ENCODE measurements at regions not wholly inside any gene's neighbourhood (a gene's known extent, or its start where the extent isn't known, plus 50 kb on each side); places are given as distances from the start of the nearest gene placed in this dataset.

GRCh38 chr4:13236485-13236884 lies 247.7 kb downstream of the RAB28 start:
- no peaks in the 10 kb centered on the region for H3K9me3 ChIP-seq (ENCODE audit: low read depth, low read length, poor library complexity, severe bottlenecking)
- POLR2A ChIA-PET (ENCODE audit: low non-redundant PET) = no interaction called here

GRCh38 chr4:13233755-13234154 lies 250.4 kb downstream of the RAB28 start:
- no peak overlapping the region for H3K4me3 ChIP-seq (ENCODE audit: low read depth, low read length, poor library complexity, severe bottlenecking)
- H3K36me3 ChIP-seq (ENCODE audit: insufficient read depth, low read length, poor library complexity, severe bottlenecking) = no peaks in the 10 kb centered on the region
- no TSS peak for BruUV-seq (replicated peaks)
- H3K27me3 ChIP-seq (replicated peaks; ENCODE audit: insufficient read depth, low read depth, low read length, poor library complexity) = no peaks in the 10 kb centered on the region
- no peak overlapping the region for H3K27ac ChIP-seq (ENCODE audit: low read depth, low read length, poor library complexity, severe bottlenecking)
- intact Hi-C loops (cut with micrococcal nuclease; ENCODE audit: unreplicated experiment) = no loop called here
- TF ChIP-seq CTCF (conservative IDR thresholded peaks at IDR 0.05; ENCODE audit: low read depth, low read length) (no peak), EZH2 (IDR thresholded peaks at IDR 0.05; ENCODE audit: borderline replicate concordance, low read depth, low read length, poor library complexity, severe bottlenecking) (no peak)
- ChIA-PET POLR2A (ENCODE audit: low non-redundant PET) (no interaction called here), CTCF (no interaction called here)
- H3K9me3 ChIP-seq (ENCODE audit: low read depth, low read length, poor library complexity, severe bottlenecking) = no peaks in the 10 kb centered on the region
- DNase-seq (ENCODE audit: low spot score) = no peak
- no peaks in the 10 kb centered on the region for H3K4me1 ChIP-seq (ENCODE audit: insufficient read depth, low read length, poor library complexity, severe bottlenecking)

More at GRCh38 chr4:13236485-13236884, 247.7 kb downstream of the RAB28 start:
- Histone ChIP-seq H3K27ac (ENCODE audit: low read depth, low read length, poor library complexity, severe bottlenecking) (no peak overlapping the region), H3K4me3 (ENCODE audit: low read depth, low read length, poor library complexity, severe bottlenecking) (no peak overlapping the region), H3K36me3 (ENCODE audit: insufficient read depth, low read length, poor library complexity, severe bottlenecking) (no peaks in the 10 kb centered on the region), H3K4me1 (ENCODE audit: insufficient read depth, low read length, poor library complexity, severe bottlenecking) (no peaks in the 10 kb centered on the region), H3K27me3 (replicated peaks; ENCODE audit: insufficient read depth, low read depth, low read length, poor library complexity) (no peaks in the 10 kb centered on the region)
- TF ChIP-seq EZH2 (IDR thresholded peaks at IDR 0.05; ENCODE audit: borderline replicate concordance, low read depth, low read length, poor library complexity, severe bottlenecking) = no peak
- TF ChIP-seq CTCF (conservative IDR thresholded peaks at IDR 0.05; ENCODE audit: low read depth, low read length) = no peak
- no TSS peak for BruUV-seq (replicated peaks)
- intact Hi-C loops (cut with micrococcal nuclease; ENCODE audit: unreplicated experiment) = no loop called here
- no peak for DNase-seq (ENCODE audit: low spot score)
- CTCF ChIA-PET = no interaction called here

- H3K36me3 ChIP-seq (ENCODE audit: insufficient read depth, low read length, poor library complexity, severe bottlenecking) = no peaks in the 10 kb centered on the region
- no peaks in the 10 kb centered on the region for H3K4me1 ChIP-seq (ENCODE audit: insufficient read depth, low read length, poor library complexity, severe bottlenecking)
- H3K27ac ChIP-seq (ENCODE audit: low read depth, low read length, poor library complexity, severe bottlenecking) = no peak overlapping the region
- H3K27me3 ChIP-seq (replicated peaks; ENCODE audit: insufficient read depth, low read depth, low read length, poor library complexity) = no peaks in the 10 kb centered on the region
- no TSS peak for BruUV-seq (replicated peaks)
- H3K9me3 ChIP-seq (ENCODE audit: low read depth, low read length, poor library complexity, severe bottlenecking) = no peaks in the 10 kb centered on the region
- ChIA-PET CTCF (no interaction called here), POLR2A (ENCODE audit: low non-redundant PET) (no interaction called here)
- H3K4me3 ChIP-seq (ENCODE audit: low read depth, low read length, poor library complexity, severe bottlenecking) = no peak overlapping the region
- DNase-seq (ENCODE audit: low spot score) = no peak
- intact Hi-C loops (cut with micrococcal nuclease; ENCODE audit: unreplicated experiment) = no loop called here
- TF ChIP-seq CTCF (conservative IDR thresholded peaks at IDR 0.05; ENCODE audit: low read depth, low read length) (no peak), EZH2 (IDR thresholded peaks at IDR 0.05; ENCODE audit: borderline replicate concordance, low read depth, low read length, poor library complexity, severe bottlenecking) (no peak)
Observed at GRCh38 chr4:13219971-13220370, 264.2 kb downstream of the RAB28 start.

All from A673 (cell line).